ENCODE measurements at regions not wholly inside any gene's neighbourhood (a gene's known extent, or its start where the extent isn't known, plus 50 kb on each side); places are given as distances from the start of the nearest gene placed in this dataset.

- H3K9ac ChIP-seq (ENCODE audit: low read depth, low read length, poor library complexity, severe bottlenecking): no peak overlapping the region
- H3K4me1 ChIP-seq (ENCODE audit: insufficient read depth, low read length, poor library complexity, severe bottlenecking): no peaks in the 10 kb centered on the region
- no peaks in the 10 kb centered on the region for H3K79me2 ChIP-seq (ENCODE audit: insufficient read depth, low read length)
- no peak for TF ChIP-seq EZH2phosphoT487 (IDR thresholded peaks at IDR 0.05; ENCODE audit: borderline replicate concordance)
- TF ChIP-seq, protein P1, sequence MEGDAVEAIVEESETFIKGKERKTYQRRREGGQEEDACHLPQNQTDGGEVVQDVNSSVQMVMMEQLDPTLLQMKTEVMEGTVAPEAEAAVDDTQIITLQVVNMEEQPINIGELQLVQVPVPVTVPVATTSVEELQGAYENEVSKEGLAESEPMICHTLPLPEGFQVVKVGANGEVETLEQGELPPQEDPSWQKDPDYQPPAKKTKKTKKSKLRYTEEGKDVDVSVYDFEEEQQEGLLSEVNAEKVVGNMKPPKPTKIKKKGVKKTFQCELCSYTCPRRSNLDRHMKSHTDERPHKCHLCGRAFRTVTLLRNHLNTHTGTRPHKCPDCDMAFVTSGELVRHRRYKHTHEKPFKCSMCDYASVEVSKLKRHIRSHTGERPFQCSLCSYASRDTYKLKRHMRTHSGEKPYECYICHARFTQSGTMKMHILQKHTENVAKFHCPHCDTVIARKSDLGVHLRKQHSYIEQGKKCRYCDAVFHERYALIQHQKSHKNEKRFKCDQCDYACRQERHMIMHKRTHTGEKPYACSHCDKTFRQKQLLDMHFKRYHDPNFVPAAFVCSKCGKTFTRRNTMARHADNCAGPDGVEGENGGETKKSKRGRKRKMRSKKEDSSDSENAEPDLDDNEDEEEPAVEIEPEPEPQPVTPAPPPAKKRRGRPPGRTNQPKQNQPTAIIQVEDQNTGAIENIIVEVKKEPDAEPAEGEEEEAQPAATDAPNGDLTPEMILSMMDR (conservative IDR thresholded peaks at IDR 0.05; ENCODE audit: low read length): no peak
- no peaks in the 10 kb centered on the region for H3K36me3 ChIP-seq (ENCODE audit: insufficient read depth, low read length)
- H3K4me2 ChIP-seq (ENCODE audit: low read depth, low read length, poor library complexity, severe bottlenecking): no peak overlapping the region
- H2AFZ ChIP-seq (ENCODE audit: low read length): no peak overlapping the region
- H3K4me3 ChIP-seq (ENCODE audit: low read length, poor library complexity, severe bottlenecking): no peak overlapping the region
- H4K20me1 ChIP-seq (ENCODE audit: insufficient read depth, low read length, poor library complexity, severe bottlenecking): no peaks in the 10 kb centered on the region
- no peaks in the 10 kb centered on the region for H3K9me2 ChIP-seq (replicated peaks; ENCODE audit: low read depth, low read length)
- H3K9me3 ChIP-seq (ENCODE audit: insufficient read depth, low read depth, low read length): peaks cover 7% of the 10 kb centered on the region
- no peaks in the 10 kb centered on the region for H3F3A ChIP-seq (ENCODE audit: low read depth)
- H3K27me3 ChIP-seq (ENCODE audit: insufficient read depth, low read length, poor library complexity, severe bottlenecking): no peaks in the 10 kb centered on the region
Measured at GRCh38 chr22:49236541-49237075, 591.1 kb downstream of the BRD1 start.

- Histone ChIP-seq H3K36me3 (ENCODE audit: insufficient read depth, low read length) (no peaks in the 10 kb centered on the region), H3K79me2 (ENCODE audit: insufficient read depth, low read length) (no peaks in the 10 kb centered on the region), H4K20me1 (ENCODE audit: insufficient read depth, low read length, poor library complexity, severe bottlenecking) (no peaks in the 10 kb centered on the region), H3K4me3 (ENCODE audit: low read length, poor library complexity, severe bottlenecking) (no peak overlapping the region), H3K27me3 (ENCODE audit: insufficient read depth, low read length, poor library complexity, severe bottlenecking) (no peaks in the 10 kb centered on the region), H3K9ac (ENCODE audit: low read depth, low read length, poor library complexity, severe bottlenecking) (no peak overlapping the region), H3K9me2 (replicated peaks; ENCODE audit: low read depth, low read length) (no peaks in the 10 kb centered on the region), H2AFZ (ENCODE audit: low read length) (no peak overlapping the region), H3K4me2 (ENCODE audit: low read depth, low read length, poor library complexity, severe bottlenecking) (no peak overlapping the region), H3K9me3 (ENCODE audit: insufficient read depth, low read depth, low read length) (peaks cover 7% of the 10 kb centered on the region), H3F3A (ENCODE audit: low read depth) (no peaks in the 10 kb centered on the region), H3K4me1 (ENCODE audit: insufficient read depth, low read length, poor library complexity, severe bottlenecking) (no peaks in the 10 kb centered on the region)
- TF ChIP-seq EZH2phosphoT487 (IDR thresholded peaks at IDR 0.05; ENCODE audit: borderline replicate concordance): no peak
- TF ChIP-seq, protein P1 (conservative IDR thresholded peaks at IDR 0.05; ENCODE audit: low read length): no peak
Measured at GRCh38 chr22:49235463-49236300, 592.0 kb downstream of the BRD1 start.

GRCh38 chr22:49234459-49234858 lies 593.2 kb downstream of the BRD1 start:
- Histone ChIP-seq H3K4me2 (ENCODE audit: low read depth, low read length, poor library complexity, severe bottlenecking) (no peak overlapping the region), H2AFZ (ENCODE audit: low read length) (no peak overlapping the region), H3F3A (ENCODE audit: low read depth) (no peaks in the 10 kb centered on the region), H3K36me3 (ENCODE audit: insufficient read depth, low read length) (no peaks in the 10 kb centered on the region), H3K9me2 (replicated peaks; ENCODE audit: low read depth, low read length) (no peaks in the 10 kb centered on the region), H3K4me3 (ENCODE audit: low read length, poor library complexity, severe bottlenecking) (no peak overlapping the region), H3K4me1 (ENCODE audit: insufficient read depth, low read length, poor library complexity, severe bottlenecking) (no peaks in the 10 kb centered on the region), H4K20me1 (ENCODE audit: insufficient read depth, low read length, poor library complexity, severe bottlenecking) (no peaks in the 10 kb centered on the region), H3K27me3 (ENCODE audit: insufficient read depth, low read length, poor library complexity, severe bottlenecking) (no peaks in the 10 kb centered on the region), H3K9me3 (ENCODE audit: insufficient read depth, low read depth, low read length) (peaks cover 5% of the 10 kb centered on the region; the same call in 1 of the 2 replicates), H3K9ac (ENCODE audit: low read depth, low read length, poor library complexity, severe bottlenecking) (no peak overlapping the region), H3K79me2 (ENCODE audit: insufficient read depth, low read length) (no peaks in the 10 kb centered on the region)
- TF ChIP-seq, protein P1 (conservative IDR thresholded peaks at IDR 0.05; ENCODE audit: low read length): no peak
- no peak for TF ChIP-seq EZH2phosphoT487 (IDR thresholded peaks at IDR 0.05; ENCODE audit: borderline replicate concordance)
